ENCODE measurements at regions not wholly inside any gene's neighbourhood (a gene's known extent, or its start where the extent isn't known, plus 50 kb on each side); places are given as distances from the start of the nearest gene placed in this dataset.
"Not testable (repeated sequence)": the region's sequence is repeated elsewhere in the genome, so short reads cannot be mapped to it uniquely, and the experiment has no call there.

DNA sequence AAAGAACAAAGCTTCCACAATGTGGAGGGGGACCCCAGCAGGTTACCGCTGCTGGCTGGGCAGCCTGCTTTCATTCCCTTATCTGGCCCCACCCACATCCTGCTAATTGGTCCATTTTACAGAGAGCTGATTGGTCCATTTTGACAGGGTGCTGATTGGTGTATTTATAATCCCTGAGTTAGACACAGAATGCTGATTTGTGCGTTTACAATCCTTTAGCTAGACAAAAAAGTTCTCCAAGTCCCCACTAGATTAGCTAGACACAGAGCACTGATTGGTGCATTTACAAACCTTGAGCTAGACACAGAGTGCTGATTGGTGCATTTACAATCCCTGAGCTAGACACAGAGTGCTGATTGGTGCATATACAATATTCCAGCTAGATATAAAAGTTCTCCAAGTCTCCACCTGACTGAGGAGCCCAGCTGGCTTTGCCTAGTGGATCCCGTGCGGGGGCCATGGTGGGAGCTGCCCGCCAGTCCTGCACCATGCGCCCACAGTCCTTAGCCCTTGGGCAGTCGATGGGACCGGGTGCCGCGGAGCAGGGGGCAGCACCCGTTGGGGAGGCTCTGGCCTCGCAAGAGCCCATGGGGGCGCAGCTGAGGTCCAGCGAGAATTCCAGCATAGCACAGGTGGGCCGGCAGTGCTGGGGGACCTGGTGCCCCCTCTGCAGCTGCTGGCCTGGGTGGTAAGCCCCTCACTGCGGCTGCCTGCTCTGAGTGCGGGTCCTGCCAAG, 88.8 kb upstream of the MYLIP start:
- DNase-seq: not testable (repeated sequence)

DNA sequence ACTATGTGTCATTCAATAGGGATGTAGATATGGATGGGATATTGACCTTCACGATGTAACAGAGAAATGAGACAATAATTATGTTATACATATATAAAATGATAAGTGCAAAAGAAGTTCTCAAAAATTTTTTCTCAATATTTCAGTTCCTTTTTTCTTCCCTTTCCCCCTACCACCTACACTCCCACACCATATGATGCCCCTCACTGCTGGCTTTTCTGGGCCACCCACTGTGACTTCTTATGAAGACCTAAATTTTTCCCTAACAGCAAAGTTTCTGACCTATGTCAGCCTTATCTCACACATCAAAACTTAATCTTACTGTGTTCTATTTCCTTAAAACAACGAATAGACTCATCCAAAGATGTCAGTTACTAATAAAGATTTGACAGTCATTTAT, 89.9 kb upstream of the MYLIP start:
- no peak for DNase-seq

DNA sequence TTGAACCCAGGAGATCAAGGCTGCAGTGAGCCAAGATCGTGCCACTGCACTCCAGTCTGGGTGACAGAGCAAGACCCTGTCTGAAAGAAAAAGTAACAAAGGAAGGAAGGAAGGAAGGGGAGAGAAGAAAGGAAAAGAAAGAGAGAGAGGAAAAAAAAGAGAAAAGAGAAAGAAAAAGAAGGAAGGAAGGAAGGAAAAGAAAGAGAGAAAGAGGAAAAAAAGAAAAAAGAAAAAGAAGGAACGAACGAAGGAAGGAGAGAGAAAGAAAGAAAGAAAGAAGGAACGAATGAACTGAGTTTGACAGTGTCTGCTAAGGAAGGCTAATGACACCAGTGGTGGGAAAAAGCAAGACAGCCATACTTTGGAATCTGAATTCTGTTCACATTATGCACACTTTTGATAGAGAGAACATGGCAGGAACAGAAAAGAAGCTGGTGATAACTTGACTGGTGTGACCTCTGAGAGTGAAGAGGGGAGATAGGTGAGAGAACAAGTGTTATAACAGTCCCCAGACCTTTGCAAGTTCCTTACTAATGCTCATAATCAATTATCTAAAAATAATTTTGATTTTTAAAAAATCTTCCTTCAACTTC, 93.3 kb upstream of the MYLIP start:
- no peak for DNase-seq

DNA sequence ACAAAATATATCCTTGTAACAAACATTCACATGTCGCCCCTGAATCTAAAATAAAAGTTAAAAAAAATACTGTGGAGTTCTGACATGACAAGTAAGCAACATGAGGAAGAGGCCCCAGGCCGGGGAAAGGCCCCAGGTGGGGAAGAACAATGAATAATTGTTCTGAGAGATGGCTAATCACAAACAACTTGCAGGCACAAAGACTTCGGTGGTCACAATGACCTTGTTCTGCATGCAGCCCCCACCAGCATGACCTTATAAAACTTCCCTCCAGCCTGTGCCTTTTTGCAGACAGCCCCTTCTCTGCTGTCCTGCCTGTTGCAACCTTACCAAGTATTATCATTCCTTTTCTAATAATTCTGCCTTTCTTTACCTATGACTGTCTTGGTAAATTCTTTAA, 95.7 kb upstream of the MYLIP start:
- DNase-seq: no peak

DNA sequence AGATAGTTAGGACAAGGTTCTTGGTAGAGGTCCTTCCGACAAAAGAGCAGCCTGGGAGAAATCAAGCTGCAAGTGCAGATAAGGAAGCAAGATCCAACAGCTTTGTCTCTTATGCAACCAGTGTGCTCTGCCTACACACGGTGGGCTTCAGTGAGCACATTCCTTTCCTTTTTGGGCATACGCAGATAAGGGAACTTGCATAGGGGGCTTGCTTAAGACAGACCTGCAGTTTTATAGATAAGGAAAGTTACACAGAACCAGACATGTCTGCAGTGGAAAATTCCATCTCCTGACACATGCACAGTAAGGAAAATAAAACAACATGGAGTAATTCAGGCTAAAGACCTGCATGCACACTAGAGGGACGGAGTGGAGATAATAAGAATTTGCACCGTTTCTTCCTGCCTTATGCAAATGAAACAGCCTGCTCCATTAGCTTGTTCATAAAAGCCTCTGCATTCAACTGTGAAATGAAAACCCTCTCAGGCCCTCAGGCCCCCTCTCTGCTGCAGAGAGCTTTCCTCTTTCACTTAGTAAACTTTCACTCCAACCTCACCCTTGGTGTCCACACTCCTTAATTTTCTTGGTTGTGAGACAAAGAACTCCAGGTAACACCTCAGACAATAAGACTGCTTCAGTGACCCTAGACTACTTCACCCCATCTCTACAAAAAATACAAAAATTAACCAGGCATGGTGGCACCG, 97.5 kb upstream of the MYLIP start:
- no peak for DNase-seq

DNA sequence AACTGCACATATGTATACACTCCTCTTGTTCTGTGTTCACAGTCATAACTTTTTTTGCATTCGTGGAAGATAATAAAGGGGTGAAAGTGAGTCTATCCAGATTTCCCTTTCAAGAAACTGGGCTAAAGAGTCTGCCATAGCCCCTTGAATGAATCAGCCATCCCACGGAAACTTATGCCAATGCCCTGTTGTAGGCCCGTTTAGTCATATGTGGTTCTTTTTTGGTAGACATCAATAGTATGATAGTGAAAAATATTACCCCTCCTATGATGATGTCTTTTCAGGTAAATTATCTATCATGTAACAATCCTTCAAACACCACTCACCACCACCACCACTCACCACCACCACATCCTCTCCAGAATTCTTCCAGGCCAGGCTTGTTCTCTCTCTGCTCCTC, 99.9 kb upstream of the MYLIP start:
- no peak for DNase-seq

DNA sequence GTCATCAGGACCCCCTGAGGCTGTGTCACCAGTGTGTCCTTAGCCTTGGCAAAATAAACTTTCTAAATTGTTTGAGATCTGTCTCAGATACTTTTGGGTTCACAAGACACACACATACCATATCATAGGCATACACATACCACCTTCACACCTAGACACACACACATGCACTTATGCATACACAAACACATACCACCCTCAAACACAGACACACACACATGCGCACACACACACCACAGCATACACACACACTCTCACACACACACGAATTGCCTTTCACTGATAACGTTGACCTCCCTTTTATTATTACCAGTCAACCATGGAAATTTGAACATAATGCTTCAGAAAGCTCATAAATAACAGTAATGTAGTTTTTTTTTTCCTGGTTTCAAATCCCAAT, 108.6 kb upstream of the MYLIP start:
- no peak for DNase-seq

DNA sequence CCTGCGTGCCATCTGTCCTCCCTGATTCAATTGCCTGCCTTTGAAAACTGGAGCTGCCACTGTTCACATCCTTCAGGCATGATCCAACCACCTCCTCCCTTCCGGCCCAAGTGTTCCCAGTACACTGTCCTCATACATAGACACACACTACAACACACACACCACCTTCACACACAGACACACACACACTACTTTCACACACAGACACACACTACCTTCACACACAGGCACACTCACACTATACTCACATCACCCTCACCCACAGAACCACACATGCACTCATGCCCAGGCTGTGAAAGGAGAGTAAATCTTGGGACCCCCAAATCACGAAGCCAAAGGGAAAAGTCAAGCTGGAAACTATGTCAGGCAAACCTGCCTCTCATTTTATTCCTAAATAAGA, 109.4 kb upstream of the MYLIP start:
- DNase-seq: no peak

DNA sequence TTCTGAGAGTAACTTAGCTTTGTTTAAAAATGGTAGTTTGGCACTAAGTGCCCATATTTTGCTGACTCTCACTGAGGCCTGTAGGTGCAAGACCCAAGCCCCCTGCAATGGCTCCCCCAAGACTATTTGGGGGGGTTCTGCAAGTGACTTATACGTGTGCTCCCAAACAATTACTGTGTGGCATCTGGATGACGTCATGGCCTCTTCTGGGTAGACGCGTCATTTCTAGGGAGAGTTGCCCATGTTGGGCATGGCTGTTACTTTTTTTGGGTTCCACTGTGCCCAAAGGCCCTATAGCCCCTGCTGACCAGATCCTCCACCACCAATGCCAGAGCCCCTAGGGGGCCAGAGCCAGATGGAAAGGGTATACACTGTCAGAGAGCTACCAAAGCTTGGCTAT, 110.3 kb upstream of the MYLIP start:
- no peak for DNase-seq

DNA sequence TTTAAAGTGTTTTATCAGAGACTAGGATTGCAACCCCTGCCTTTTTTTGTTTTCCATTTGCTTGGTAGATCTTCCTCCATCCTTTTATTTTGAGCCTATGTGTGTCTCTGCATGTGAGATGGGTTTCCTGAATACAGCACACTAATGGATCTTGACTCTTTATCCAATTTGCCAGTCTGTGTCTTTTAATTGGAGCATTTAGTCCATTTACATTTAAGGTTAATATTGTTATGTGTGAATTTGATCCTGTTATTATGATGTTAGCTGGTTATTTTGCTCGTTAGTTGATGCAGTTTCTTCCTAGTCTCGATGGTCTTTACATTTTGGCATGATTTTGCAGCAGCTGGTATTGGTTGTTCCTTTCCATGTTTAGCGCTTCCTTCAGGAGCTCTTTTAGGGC, 114.6 kb upstream of the MYLIP start:
- DNase-seq: not testable (repeated sequence)

DNA sequence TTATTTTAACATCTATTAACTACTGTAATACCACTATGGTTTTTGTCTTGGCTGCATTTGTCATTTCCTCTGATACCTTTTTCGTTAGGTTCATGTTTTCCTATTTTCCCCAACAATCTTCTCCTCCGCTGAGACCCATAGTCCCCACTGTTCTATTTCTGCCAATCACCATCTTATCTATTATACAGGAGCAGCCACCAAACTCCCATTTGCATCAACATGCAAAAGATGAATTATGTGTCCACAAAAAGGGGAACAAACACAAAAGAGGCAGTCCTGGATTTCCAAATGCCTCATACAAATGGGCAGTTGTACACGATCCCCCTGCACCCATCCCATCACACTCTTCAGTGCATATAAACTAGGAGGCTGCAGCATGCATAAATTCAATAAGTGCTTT, 121.7 kb upstream of the MYLIP start:
- no peak for DNase-seq

DNA sequence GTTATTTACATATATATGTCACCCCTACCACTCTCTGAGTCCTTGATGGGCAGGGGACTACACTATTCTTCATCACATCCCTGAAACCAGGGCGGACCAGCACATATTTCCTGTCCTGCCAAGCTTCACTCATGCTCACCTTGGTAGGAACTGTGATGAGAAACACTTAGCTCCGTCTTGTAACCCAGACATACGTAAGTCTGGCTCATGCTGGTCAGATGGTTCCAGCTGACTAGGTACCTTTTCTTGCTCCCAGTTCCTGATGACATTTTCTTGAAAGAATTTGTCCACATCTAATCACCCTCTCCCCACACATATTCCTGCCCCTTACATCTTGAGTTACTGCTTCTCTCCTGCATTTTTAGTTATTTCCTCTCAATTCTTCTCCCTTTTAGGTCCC, 122.2 kb upstream of the MYLIP start:
- DNase-seq: no peak

DNA sequence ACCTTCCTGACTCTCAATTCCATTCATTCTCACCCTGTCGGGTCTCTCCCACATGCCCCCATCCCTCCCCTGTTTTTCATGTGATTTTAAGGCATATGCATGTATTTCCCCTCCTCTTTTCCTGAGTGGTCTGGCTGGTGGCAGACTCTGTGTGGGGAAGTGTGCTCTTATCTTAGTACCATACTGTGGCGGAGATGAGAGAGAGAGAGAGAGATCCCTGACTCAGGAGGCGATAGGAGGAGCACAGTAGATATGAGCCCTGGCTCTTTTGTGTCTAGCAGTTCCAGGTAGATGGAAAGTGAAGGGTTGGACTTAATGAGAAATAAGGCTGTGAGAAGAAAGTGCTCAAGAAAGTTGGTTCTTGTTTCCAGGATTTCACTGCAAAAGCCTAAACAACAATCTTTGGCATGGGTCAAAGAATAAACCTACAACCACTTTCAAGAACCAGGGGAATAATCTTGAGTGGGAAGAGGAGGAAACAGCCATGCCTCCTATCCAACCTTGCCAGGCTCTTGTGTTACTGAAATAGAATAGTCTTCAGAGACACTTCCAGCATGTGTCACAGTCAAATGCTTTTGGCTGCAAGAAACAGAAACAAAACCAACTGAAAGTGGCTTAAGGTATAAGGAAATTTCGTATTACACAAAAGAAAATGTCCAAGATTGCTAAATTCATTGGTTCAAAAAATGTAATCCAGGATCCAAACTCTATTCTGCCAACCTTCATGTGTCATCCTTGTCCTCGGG, 123.8 kb upstream of the MYLIP start:
- no peak for DNase-seq

DNA sequence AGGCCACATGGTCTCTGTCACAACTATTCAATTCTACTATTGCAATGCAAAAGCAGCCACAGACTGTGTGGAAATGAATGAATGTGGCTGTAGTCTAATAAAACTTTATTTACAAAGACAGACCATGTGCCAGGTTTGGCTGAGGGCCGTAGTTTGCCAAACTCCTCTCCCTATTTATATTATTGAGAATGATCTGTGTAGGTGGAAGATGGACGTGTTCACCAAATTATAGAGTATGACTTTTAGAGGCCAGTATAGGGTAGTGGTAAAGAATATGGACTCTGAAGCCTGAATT, 125.7 kb upstream of the MYLIP start:
- DNase-seq: no peak

DNA sequence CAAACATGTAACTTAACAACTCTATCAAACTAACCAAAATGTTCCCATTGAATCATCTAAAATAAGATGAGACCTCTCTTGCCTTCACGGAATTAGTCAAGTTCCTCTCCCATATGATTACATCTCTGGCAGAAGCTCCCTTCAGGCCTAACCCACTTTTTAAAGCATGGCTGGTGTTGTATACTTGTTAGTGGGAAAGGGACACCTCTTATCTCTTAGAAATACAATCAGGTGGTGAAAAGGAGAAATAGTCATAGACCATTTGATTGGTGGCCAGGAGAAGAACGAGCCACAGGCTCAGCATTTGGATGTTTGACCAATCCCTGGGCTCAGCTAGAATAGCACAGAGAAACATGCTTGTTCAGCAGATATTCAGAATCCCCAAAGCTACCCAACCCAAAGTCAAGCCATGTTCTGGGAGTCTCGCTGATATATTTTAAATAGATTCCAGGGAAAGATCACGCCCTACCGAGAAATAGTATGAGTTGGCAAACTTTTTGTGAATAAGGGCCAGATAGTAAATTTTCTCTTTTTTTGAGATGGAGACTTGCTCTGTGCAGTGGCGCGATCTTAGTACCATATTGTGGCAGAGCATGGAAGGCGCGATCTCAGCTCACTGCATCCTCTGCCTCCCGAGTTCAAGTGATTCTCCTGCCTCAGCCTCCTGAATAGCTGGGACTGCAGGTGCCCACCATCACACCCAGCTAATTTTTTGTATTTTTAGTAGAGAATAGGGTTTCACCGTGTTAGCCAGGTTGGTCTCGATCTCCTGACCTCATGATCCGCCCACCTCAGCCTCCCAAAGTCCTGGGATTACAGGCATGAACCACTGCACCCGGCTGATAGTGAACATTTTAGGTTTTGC, 126.3 kb upstream of the MYLIP start:
- no peak for DNase-seq

DNA sequence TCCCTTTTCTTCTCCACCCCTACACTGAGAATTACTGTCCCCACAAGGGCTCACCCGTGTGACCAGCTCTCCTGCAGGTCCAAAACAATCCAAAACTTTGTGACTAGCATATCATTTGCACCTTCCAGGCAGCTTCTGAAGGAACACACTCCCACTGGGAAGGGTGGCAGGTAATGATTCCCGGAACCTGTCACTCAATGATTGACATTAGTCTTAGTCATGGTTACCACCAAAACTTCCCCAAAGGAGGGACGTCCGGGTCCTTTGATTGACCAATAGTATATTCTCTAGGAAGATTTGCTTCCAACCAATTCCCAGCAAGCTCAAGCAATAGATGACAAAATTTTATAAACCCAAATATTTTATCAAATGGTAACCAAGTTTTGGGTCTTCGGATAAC, 127.7 kb upstream of the MYLIP start:
- no peak for DNase-seq

DNA sequence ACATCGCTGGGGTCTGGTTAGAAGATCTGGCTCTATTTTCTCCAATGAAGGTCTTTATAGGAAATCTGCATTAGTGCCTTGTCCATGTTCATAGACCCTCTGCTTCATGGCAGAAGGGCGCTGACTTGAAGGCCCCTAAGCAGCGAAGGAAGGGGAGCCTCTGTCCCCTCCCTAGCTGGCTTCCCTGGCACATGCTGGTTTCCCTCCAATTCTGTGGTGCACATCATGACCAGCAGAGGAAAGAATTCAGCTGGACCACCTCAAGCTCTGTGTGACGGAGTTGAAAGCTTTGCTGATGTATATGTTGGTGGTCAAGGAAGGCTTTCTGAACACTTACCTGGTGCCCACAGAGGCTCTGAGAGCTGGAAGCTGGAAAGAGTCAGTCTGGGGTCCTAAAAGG, 129.7 kb upstream of the MYLIP start:
- DNase-seq: no peak

DNA sequence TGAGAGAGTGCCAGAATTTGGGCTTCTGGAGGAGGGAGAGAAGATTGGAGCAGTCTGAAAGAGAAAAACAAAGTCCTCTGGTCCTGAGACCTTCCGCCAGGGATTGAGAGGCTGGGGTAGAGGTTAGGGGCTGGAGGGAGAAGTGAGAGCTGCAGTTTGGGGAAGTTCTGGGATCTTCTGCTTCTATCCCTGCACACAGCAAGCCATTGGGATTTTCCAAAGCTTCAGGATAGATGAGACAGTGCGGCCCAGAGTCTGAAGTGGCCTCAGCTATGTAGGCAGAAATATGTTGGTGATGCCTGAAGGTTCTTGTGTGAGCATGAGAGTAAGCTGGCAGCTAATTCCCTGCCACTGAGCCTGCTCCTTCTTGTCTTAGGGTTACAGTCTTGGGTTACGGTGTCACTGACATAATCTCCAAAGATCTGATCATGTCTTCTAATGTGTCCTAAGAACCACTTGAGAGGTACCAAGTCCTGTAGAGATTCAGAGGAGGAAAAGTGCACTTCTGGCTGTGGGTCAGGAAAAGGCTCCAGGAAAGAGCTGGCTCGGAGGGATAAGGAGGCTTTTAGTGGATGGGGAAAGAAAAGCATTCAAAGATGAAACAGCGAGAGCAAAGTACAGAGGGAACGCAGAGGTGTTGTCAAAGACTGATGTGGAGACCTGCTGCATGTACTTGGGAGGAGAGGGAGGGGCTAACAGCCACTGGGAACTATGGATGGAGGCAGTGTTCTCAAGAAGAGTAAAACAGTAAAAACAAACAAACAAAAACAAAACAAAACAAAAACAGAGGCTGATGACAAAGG, 131.1 kb upstream of the MYLIP start:
- DNase-seq: no peak

DNA sequence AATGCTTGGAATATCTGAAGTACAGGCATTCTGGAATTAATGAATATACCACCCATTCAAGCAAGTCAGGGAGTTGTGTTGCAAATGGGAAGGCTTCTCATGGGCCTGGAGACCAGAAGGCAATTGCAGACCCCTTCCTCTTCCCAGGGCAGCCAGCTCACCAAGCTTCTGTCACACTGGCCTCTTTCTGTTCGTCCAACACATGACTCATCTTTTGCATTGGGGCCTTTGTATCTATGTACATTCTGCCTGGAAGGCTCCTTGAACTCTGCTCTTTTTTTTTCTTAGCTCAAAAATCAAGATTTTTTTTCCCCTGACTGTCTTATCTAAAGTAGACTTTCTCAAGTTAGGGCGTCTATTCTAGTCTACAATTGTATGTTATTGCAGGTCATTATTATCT, 132.9 kb upstream of the MYLIP start:
- DNase-seq: no peak

DNA sequence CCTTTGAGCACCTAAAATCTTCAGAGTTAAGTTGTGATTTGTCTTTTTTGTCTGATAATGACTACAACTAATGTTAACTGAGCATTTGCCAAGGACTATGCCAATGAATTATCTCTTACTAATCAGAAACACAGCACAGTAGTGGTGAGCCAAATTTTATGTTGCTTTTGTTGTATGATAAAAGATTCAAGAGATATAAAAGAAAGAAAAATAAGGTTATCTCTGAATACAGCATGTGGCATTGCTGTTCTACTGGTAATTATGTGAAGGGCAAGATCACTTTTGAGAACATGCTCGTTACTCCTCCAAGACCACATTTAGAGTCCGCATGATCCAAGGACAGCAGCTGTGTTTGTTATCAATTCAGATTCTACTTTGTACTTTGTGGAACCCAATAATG, 133.4 kb upstream of the MYLIP start:
- no peak for DNase-seq

DNA sequence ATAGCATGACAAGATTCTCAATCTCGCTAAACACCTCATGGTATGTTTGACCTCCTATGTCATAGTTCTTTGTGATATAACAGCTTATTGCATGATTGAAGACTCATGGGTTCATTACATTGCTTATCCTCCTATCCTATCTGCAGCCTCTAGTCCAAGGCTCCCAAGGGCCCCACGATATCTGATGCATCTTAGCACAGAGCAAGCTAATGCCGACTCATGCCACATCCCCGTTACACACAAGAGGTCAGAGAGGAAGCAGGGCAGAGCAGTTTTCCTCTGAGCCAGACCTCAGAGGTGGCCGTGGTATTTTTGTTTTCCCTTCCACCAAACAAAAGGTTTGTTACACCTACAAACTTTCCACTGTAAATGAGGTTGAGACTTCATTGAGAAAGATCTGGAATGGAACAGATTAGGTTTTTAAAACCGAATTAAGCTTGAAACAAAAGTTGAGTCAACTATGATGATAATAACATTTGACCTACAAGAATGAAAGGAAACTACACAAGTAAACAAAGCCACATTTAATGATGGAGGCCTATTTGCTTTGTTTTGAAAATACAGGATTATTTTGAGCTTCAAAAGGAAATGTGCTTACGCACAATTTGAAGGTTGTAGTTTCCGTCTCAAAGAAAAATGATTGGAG, 133.9 kb upstream of the MYLIP start:
- DNase-seq: no peak
